Lower lobe of right lung (tissue), 2 donors: ENCODE measurements at regions not wholly inside any gene's neighbourhood (a gene's known extent, or its start where the extent isn't known, plus 50 kb on each side); places are given as distances from the start of the nearest gene placed in this dataset.

ENCODE experiments used
- ATAC-seq, 2 donors: fragments of 200-7000 bp; cut with Tn5 transposase; one replicate each; pipeline ENCODE4 v1.9.1; 2020 to 2022; ENCODE audit warnings: mild to moderate bottlenecking in 2 of 2, moderate library complexity in 2 of 2
- DNase-seq: peaks from one replicate; pipeline ENCODE4 v3.0.0-alpha.2; 2020
- H3K27ac ChIP-seq: fragments of 200-600 bp; one replicate; pipeline ENCODE4 v1.8.0; 2022
- H3K27me3 ChIP-seq: fragments of 200-600 bp; one replicate; pipeline ENCODE4 v1.8.0; 2022; ENCODE audit warnings: low read depth
- H3K36me3 ChIP-seq: fragments of 200-600 bp; one replicate; pipeline ENCODE4 v1.8.0; 2022; ENCODE audit warnings: mild to moderate bottlenecking
- H3K4me1 ChIP-seq: fragments of 200-600 bp; one replicate; pipeline ENCODE4 v1.8.0; 2022
- H3K4me3 ChIP-seq: fragments of 200-600 bp; one replicate; pipeline ENCODE4 v1.8.0; 2022; ENCODE audit warnings: mild to moderate bottlenecking
- H3K9me3 ChIP-seq: fragments of 200-600 bp; one replicate; pipeline ENCODE4 v1.8.0; 2022
- CTCF ChIP-seq: fragments of 200-600 bp; IDR thresholded peaks from one replicate; pipeline ENCODE4 v1.8.0; 2022; ENCODE audit warnings: antibody characterized with exemption, mild to moderate bottlenecking
- intact Hi-C: fragments of 100-400 bp; cut with DNase I; formaldehyde crosslinking; loops from one replicate; pipeline ENCODE4 v1.11.0; 2022
- donor health status: DM: no; HTN: yes; CAD: no; lungs with severe emphysema.

DNA sequence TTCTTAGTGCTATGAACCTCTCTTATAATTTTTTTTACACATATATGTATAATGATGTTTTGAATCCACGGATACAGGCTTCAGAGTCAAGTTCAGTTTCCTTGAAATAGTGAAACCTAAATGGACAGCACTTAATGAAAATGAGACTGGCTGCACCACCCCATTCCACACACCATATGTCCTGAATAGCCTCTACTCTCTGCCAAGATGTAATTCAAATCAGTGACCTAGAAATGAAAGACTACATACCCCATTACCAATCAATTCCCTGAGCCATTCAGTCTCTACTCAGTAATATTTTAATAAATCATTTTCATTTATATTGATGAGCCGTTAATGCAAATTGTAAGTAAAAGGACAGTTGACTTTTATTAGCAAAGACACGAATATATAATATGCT, 614.9 kb upstream of the TMPRSS15 start:
- DNase-seq (no peak), ATAC-seq (no peak)
- H3K4me3 ChIP-seq: no peak overlapping the region
- H3K27me3 ChIP-seq: no peaks in the 10 kb centered on the region
- H3K36me3 ChIP-seq: no peaks in the 10 kb centered on the region
- TF ChIP-seq CTCF: no peak
- no peaks in the 10 kb centered on the region for H3K4me1 ChIP-seq
- H3K9me3 ChIP-seq: no peaks in the 10 kb centered on the region
- H3K27ac ChIP-seq: no peak overlapping the region
- intact Hi-C loops: no loop called here

GRCh38 chr21:19022978-19023377, 619.4 kb upstream of the TMPRSS15 start:
- intact Hi-C loops: no loop called here
- no peak overlapping the region for H3K4me3 ChIP-seq
- H3K27ac ChIP-seq: no peak overlapping the region
- no peaks in the 10 kb centered on the region for H3K36me3 ChIP-seq
- H3K4me1 ChIP-seq: no peaks in the 10 kb centered on the region
- TF ChIP-seq CTCF: no peak
- DNase-seq (no peak), ATAC-seq (no peak)
- H3K9me3 ChIP-seq: no peaks in the 10 kb centered on the region
- no peaks in the 10 kb centered on the region for H3K27me3 ChIP-seq

DNA sequence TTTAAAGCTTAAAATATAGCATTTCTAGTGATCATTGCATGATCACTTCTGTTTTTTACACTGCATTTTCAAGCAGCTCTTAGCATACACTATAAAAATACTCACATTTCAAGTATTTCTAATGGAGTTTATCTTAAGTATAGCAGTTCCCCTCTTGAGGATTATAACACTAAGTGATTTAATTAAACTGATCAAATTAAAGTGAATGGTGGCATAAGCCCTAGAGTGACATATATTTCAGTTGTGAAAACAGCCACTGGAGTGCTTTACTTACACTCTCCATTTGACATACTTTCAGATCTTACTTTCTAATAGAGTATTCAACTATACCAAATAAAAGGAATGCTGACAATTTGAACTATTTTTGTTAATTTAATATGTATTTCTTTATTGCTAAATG, 623.3 kb upstream of the TMPRSS15 start:
- H3K4me1 ChIP-seq: no peaks in the 10 kb centered on the region
- no peak overlapping the region for H3K27ac ChIP-seq
- no peak for DNase-seq
- no peaks in the 10 kb centered on the region for H3K9me3 ChIP-seq
- no peak for TF ChIP-seq CTCF
- no peaks in the 10 kb centered on the region for H3K27me3 ChIP-seq
- intact Hi-C loops: no loop called here
- H3K4me3 ChIP-seq: no peak overlapping the region
- H3K36me3 ChIP-seq: no peaks in the 10 kb centered on the region
- no peak for ATAC-seq

DNA sequence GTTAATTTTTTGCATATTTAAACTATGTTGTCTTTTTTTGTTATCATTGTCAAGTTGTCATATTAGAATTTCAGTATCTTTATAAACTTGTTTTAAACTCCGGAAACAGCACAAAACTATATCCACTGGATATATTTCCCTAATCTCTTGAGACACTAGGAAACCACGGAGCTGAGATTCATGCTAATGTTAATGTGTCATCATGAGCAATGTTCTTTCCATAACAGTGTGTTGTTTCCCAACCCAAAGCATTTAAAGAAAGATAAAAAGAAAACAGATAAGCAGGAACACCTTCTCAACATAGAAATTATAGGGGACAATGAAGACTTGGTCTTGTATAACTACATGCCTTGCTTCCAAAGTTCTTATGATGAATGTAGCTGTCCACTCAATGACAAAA, 626.2 kb upstream of the TMPRSS15 start:
- Histone ChIP-seq H3K4me3 (no peak overlapping the region), H3K4me1 (no peaks in the 10 kb centered on the region), H3K27me3 (no peaks in the 10 kb centered on the region), H3K27ac (no peak overlapping the region), H3K36me3 (no peaks in the 10 kb centered on the region), H3K9me3 (no peaks in the 10 kb centered on the region)
- DNase-seq (no peak), ATAC-seq (no peak)
- intact Hi-C loops: no loop called here
- no peak for TF ChIP-seq CTCF

DNA sequence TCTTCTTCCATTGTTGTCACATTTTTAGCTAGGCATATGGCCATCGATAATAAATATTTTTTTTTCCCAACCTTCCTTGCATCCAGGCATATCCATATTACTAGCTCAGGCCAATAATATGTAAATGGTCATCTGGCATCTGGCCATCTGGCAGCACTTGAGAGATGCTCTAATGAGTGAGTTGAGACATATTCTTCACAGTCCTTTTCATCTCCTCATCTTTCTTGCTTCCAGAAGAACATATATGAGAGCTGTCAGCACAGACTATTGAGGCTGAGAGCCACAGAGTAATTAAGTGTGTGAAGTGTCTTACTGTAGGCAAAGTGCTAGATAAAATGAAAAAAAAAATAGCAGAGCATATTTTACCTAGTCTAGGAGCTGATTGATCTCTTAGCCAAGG, 628.4 kb upstream of the TMPRSS15 start:
- Histone ChIP-seq H3K36me3 (no peaks in the 10 kb centered on the region), H3K4me1 (no peaks in the 10 kb centered on the region), H3K27ac (no peak overlapping the region), H3K4me3 (no peak overlapping the region), H3K9me3 (no peaks in the 10 kb centered on the region), H3K27me3 (no peaks in the 10 kb centered on the region)
- no peak for ATAC-seq
- intact Hi-C loops: no loop called here
- no peak for TF ChIP-seq CTCF
- no peak for DNase-seq

- H3K4me3 ChIP-seq: no peak overlapping the region
- DNase-seq (no peak), ATAC-seq (no peak)
- TF ChIP-seq CTCF: no peak
- H3K4me1 ChIP-seq: no peaks in the 10 kb centered on the region
- no peaks in the 10 kb centered on the region for H3K9me3 ChIP-seq
- no peak overlapping the region for H3K27ac ChIP-seq
- intact Hi-C loops: no loop called here
- H3K36me3 ChIP-seq: no peaks in the 10 kb centered on the region
- no peaks in the 10 kb centered on the region for H3K27me3 ChIP-seq
Observed at GRCh38 chr21:19034041-19034440, 630.5 kb upstream of the TMPRSS15 start.
